GM10266 (cell line): ENCODE measurements at regions not wholly inside any gene's neighbourhood (a gene's known extent, or its start where the extent isn't known, plus 50 kb on each side); places are given as distances from the start of the nearest gene placed in this dataset.

Experiments used
- DNase-seq: peaks from one replicate; pipeline ENCODE4 v3.0.0; 2012; ENCODE audit errors: extremely low spot score
- CTCF ChIP-seq: IDR thresholded peaks from 2 replicates; pipeline ENCODE4 v1.5.1; 2012; ENCODE audit warnings: mild to moderate bottlenecking, low read depth; ENCODE audit not compliant: control insufficient read depth, insufficient read depth; ENCODE audit errors: missing control alignments

- TF ChIP-seq CTCF, result no peak
- no peak for DNase-seq
These were observed 130.7 kb downstream of the C16orf95 start for GRCh38 chr16:87186446-87186845.

GRCh38 chr16:87186876-87187533 lies 130.2 kb downstream of the C16orf95 start:
- TF ChIP-seq CTCF, result no peak
- DNase-seq, result no peak

GRCh38 chr16:87188104-87188503 lies 129.1 kb downstream of the C16orf95 start:
- DNase-seq, result no peak
- no peak for TF ChIP-seq CTCF

GRCh38 chr16:87189426-87189825 lies 127.8 kb downstream of the C16orf95 start:
- no peak for DNase-seq
- TF ChIP-seq CTCF, result no peak

- TF ChIP-seq CTCF, result no peak
- DNase-seq, result no peak
These were observed 126.6 kb downstream of the C16orf95 start for GRCh38 chr16:87190288-87191230.

- DNase-seq, result no peak
- TF ChIP-seq CTCF, result no peak
These were observed 124.6 kb downstream of the C16orf95 start for GRCh38 chr16:87192452-87193073.
